ENCODE measurements at regions not wholly inside any gene's neighbourhood (a gene's known extent, or its start where the extent isn't known, plus 50 kb on each side); places are given as distances from the start of the nearest gene placed in this dataset.

GRCh38 chr2:42850016-42850805, 57.8 kb upstream of the HAAO start:
- no peaks in the 10 kb centered on the region for H4K20me1 ChIP-seq (ENCODE audit: insufficient read depth, low read length)
- TF ChIP-seq CTCF (IDR thresholded peaks at IDR 0.05; ENCODE audit: extremely low read depth, low read depth, low read length) = no peak
- H3K27ac ChIP-seq (ENCODE audit: low read depth, low read length) = no peak overlapping the region
- H3K9me3 ChIP-seq (ENCODE audit: low read depth, low read length) = no peaks in the 10 kb centered on the region
- no peak overlapping the region for H2AFZ ChIP-seq (ENCODE audit: low read length)
- H3K4me1 ChIP-seq (ENCODE audit: insufficient read depth, low read length) = peaks cover 6% of the 10 kb centered on the region
- DNase-seq (ENCODE audit: insufficient read length, low spot score, missing footprints) = no peak
- H3K79me2 ChIP-seq (ENCODE audit: insufficient read depth, low read length) = no peaks in the 10 kb centered on the region
- no peaks in the 10 kb centered on the region for H3K27me3 ChIP-seq (ENCODE audit: insufficient read depth, low read length)
- H3K4me2 ChIP-seq (ENCODE audit: insufficient read depth, low read length) = no peak overlapping the region
- H3K36me3 ChIP-seq (ENCODE audit: insufficient read depth, low read length) = no peaks in the 10 kb centered on the region
- H3K4me3 ChIP-seq (ENCODE audit: insufficient read depth, low read length) = no peak overlapping the region

- TF ChIP-seq CTCF (IDR thresholded peaks at IDR 0.05; ENCODE audit: extremely low read depth, low read depth, low read length) = no peak
- Histone ChIP-seq H3K36me3 (ENCODE audit: insufficient read depth, low read length) (no peaks in the 10 kb centered on the region), H3K9me3 (ENCODE audit: low read depth, low read length) (no peaks in the 10 kb centered on the region), H3K4me3 (ENCODE audit: insufficient read depth, low read length) (no peak overlapping the region), H4K20me1 (ENCODE audit: insufficient read depth, low read length) (no peaks in the 10 kb centered on the region), H3K27me3 (ENCODE audit: insufficient read depth, low read length) (no peaks in the 10 kb centered on the region), H3K4me1 (ENCODE audit: insufficient read depth, low read length) (peaks cover 3% of the 10 kb centered on the region), H3K4me2 (ENCODE audit: insufficient read depth, low read length) (no peak overlapping the region), H2AFZ (ENCODE audit: low read length) (no peak overlapping the region), H3K27ac (ENCODE audit: low read depth, low read length) (no peak overlapping the region), H3K79me2 (ENCODE audit: insufficient read depth, low read length) (no peaks in the 10 kb centered on the region)
- no peak for DNase-seq (ENCODE audit: insufficient read length, low spot score, missing footprints)
Measured at GRCh38 chr2:42849311-42849710, 56.9 kb upstream of the HAAO start.

GRCh38 chr2:42848726-42849290, 56.4 kb upstream of the HAAO start:
- TF ChIP-seq CTCF (IDR thresholded peaks at IDR 0.05; ENCODE audit: extremely low read depth, low read depth, low read length) = no peak
- Histone ChIP-seq H3K27ac (ENCODE audit: low read depth, low read length) (no peak overlapping the region), H3K27me3 (ENCODE audit: insufficient read depth, low read length) (no peaks in the 10 kb centered on the region), H3K4me3 (ENCODE audit: insufficient read depth, low read length) (no peak overlapping the region), H3K9me3 (ENCODE audit: low read depth, low read length) (no peaks in the 10 kb centered on the region), H3K36me3 (ENCODE audit: insufficient read depth, low read length) (no peaks in the 10 kb centered on the region), H3K4me1 (ENCODE audit: insufficient read depth, low read length) (peaks cover 3% of the 10 kb centered on the region), H3K4me2 (ENCODE audit: insufficient read depth, low read length) (no peak overlapping the region), H4K20me1 (ENCODE audit: insufficient read depth, low read length) (no peaks in the 10 kb centered on the region), H2AFZ (ENCODE audit: low read length) (no peak overlapping the region), H3K79me2 (ENCODE audit: insufficient read depth, low read length) (no peaks in the 10 kb centered on the region)
- DNase-seq (ENCODE audit: insufficient read length, low spot score, missing footprints) = no peak

GRCh38 chr2:42848265-42848664, 55.9 kb upstream of the HAAO start:
- Histone ChIP-seq H2AFZ (ENCODE audit: low read length) (no peak overlapping the region), H3K79me2 (ENCODE audit: insufficient read depth, low read length) (no peaks in the 10 kb centered on the region), H3K4me2 (ENCODE audit: insufficient read depth, low read length) (no peak overlapping the region), H3K27ac (ENCODE audit: low read depth, low read length) (no peak overlapping the region), H3K4me1 (ENCODE audit: insufficient read depth, low read length) (peaks cover 3% of the 10 kb centered on the region), H3K27me3 (ENCODE audit: insufficient read depth, low read length) (no peaks in the 10 kb centered on the region), H4K20me1 (ENCODE audit: insufficient read depth, low read length) (no peaks in the 10 kb centered on the region), H3K9me3 (ENCODE audit: low read depth, low read length) (no peaks in the 10 kb centered on the region), H3K36me3 (ENCODE audit: insufficient read depth, low read length) (no peaks in the 10 kb centered on the region), H3K4me3 (ENCODE audit: insufficient read depth, low read length) (no peak overlapping the region)
- DNase-seq (ENCODE audit: insufficient read length, low spot score, missing footprints) = peak; percentile 90
- no peak for TF ChIP-seq CTCF (IDR thresholded peaks at IDR 0.05; ENCODE audit: extremely low read depth, low read depth, low read length)

Measured in osteoblast (primary cell).